ENCODE measurements at regions not wholly inside any gene's neighbourhood (a gene's known extent, or its start where the extent isn't known, plus 50 kb on each side); places are given as distances from the start of the nearest gene placed in this dataset.

DNA sequence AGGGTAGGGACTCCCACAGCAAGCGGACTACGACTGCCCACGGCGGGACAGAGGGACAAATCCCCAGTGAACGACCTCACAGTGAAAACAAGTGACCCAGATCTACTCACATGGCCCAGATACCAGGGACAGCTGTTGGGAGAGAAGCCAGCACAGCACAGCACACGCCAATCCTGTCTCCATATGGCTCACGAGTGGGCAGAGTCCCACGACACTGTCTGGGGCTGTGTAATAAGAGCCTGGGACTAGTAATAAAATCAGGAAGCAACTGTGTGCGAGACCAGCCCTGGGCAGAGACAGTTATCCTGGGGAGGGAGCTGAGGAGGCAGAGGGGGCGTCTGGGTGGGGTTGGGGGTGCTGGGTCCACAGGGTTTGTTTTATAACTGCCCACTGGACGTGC lies 385.0 kb downstream of the CTTN start:
- no peaks in the 10 kb centered on the region for H3K79me2 ChIP-seq (ENCODE audit: low read depth)
- no peak overlapping the region for H3K4me3 ChIP-seq
- H3K27ac ChIP-seq, result no peak overlapping the region
- H3K36me3 ChIP-seq, result no peaks in the 10 kb centered on the region
- no peak overlapping the region for H3K4me3 Mint-ChIP-seq
- no peaks in the 10 kb centered on the region for H3K9me3 ChIP-seq (ENCODE audit: low read depth)
- no peaks in the 10 kb centered on the region for H3F3A ChIP-seq (ENCODE audit: low read depth)
- H3K9ac ChIP-seq, result no peak overlapping the region
- H3K27ac Mint-ChIP-seq, result peak overlapping the region; percentile 33
- H3K4me1 ChIP-seq, result no peaks in the 10 kb centered on the region
- TF ChIP-seq, protein P1, sequence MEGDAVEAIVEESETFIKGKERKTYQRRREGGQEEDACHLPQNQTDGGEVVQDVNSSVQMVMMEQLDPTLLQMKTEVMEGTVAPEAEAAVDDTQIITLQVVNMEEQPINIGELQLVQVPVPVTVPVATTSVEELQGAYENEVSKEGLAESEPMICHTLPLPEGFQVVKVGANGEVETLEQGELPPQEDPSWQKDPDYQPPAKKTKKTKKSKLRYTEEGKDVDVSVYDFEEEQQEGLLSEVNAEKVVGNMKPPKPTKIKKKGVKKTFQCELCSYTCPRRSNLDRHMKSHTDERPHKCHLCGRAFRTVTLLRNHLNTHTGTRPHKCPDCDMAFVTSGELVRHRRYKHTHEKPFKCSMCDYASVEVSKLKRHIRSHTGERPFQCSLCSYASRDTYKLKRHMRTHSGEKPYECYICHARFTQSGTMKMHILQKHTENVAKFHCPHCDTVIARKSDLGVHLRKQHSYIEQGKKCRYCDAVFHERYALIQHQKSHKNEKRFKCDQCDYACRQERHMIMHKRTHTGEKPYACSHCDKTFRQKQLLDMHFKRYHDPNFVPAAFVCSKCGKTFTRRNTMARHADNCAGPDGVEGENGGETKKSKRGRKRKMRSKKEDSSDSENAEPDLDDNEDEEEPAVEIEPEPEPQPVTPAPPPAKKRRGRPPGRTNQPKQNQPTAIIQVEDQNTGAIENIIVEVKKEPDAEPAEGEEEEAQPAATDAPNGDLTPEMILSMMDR (IDR thresholded peaks at IDR 0.05), result no peak
- no peak for TF ChIP-seq EZH2phosphoT487 (IDR thresholded peaks at IDR 0.05)
- TF ChIP-seq EZH2 (IDR thresholded peaks at IDR 0.05), result no peak
- H4K20me1 ChIP-seq (ENCODE audit: low read depth), result no peaks in the 10 kb centered on the region
- no peaks in the 10 kb centered on the region for H3K9me3 Mint-ChIP-seq
- no peak for DNase-seq (ENCODE audit: low spot score)
- no peaks in the 10 kb centered on the region for H3K27me3 Mint-ChIP-seq (ENCODE audit: insufficient read depth, low read depth)
- peaks cover 7% of the 10 kb centered on the region for H3K4me1 Mint-ChIP-seq
- no peaks in the 10 kb centered on the region for H3K36me3 Mint-ChIP-seq
- no peaks in the 10 kb centered on the region for H3K27me3 ChIP-seq
- no peak overlapping the region for H2AFZ ChIP-seq (replicated peaks)
- H3K4me2 ChIP-seq, result no peak overlapping the region

DNA sequence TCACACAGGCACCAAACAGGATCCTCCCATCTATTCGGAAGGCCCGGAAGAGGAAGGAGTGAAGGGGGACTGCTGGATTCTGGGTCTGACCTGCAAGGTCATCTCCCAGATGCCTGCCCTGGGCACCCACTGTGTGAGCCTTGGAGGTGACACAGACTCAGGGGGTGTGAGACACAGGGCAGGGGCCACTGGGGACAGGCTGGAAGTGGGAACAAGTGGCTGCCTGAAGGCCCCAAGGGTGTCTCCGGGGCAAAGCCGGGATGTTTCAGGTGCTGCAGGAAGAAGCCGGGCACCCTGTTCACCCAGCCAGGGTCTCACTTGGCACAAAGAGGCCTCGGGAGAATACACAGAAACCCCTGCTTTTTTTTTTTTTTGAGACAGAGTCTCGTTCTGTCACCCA lies 385.5 kb downstream of the CTTN start:
- no peak overlapping the region for H3K4me2 ChIP-seq
- H3K9me3 ChIP-seq (ENCODE audit: low read depth), result no peaks in the 10 kb centered on the region
- H2AFZ ChIP-seq (replicated peaks), result no peak overlapping the region
- peaks cover 3% of the 10 kb centered on the region for H3K4me1 Mint-ChIP-seq
- H3K36me3 ChIP-seq, result no peaks in the 10 kb centered on the region
- TF ChIP-seq EZH2 (IDR thresholded peaks at IDR 0.05) (no peak), EZH2phosphoT487 (IDR thresholded peaks at IDR 0.05) (no peak)
- TF ChIP-seq, protein P1 (IDR thresholded peaks at IDR 0.05), result no peak
- H3K4me3 Mint-ChIP-seq, result no peak overlapping the region
- no peaks in the 10 kb centered on the region for H4K20me1 ChIP-seq (ENCODE audit: low read depth)
- no peak overlapping the region for H3K9ac ChIP-seq
- no peak for DNase-seq (ENCODE audit: low spot score)
- no peaks in the 10 kb centered on the region for H3K27me3 ChIP-seq
- no peaks in the 10 kb centered on the region for H3K36me3 Mint-ChIP-seq
- no peak overlapping the region for H3K27ac Mint-ChIP-seq
- H3K9me3 Mint-ChIP-seq, result no peaks in the 10 kb centered on the region
- H3K4me1 ChIP-seq, result no peaks in the 10 kb centered on the region
- no peak overlapping the region for H3K4me3 ChIP-seq
- no peak overlapping the region for H3K27ac ChIP-seq
- H3K79me2 ChIP-seq (ENCODE audit: low read depth), result no peaks in the 10 kb centered on the region
- H3K27me3 Mint-ChIP-seq (ENCODE audit: insufficient read depth, low read depth), result no peaks in the 10 kb centered on the region
- no peaks in the 10 kb centered on the region for H3F3A ChIP-seq (ENCODE audit: low read depth)

DNA sequence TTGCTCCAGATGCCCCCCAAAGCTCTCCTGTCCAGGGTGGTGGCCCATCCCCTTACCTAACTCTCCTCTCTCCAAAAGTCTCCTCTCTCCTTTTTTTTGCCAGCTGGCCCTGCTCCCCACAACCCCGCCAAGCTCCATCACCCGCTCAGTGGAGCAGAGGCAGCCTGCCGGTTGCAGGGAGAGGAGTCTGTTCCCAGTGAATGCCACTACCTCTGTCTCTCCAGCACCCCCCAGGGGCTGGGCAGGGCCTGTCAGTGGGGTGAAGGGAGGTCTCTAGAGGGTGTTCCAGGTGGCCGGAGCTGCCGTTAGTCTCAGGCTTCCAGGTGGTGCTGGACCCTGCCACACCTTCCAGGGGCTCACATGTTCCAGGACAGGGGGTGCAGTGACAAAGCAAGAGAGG lies 387.0 kb downstream of the CTTN start:
- Histone ChIP-seq H3K9ac (no peak overlapping the region), H3K36me3 (no peaks in the 10 kb centered on the region), H3K27me3 (no peaks in the 10 kb centered on the region), H3K4me1 (no peaks in the 10 kb centered on the region), H3K4me2 (no peak overlapping the region), H3K4me3 (no peak overlapping the region), H4K20me1 (ENCODE audit: low read depth) (no peaks in the 10 kb centered on the region), H3F3A (ENCODE audit: low read depth) (no peaks in the 10 kb centered on the region), H3K27ac (no peak overlapping the region), H2AFZ (replicated peaks) (no peak overlapping the region), H3K9me3 (ENCODE audit: low read depth) (no peaks in the 10 kb centered on the region), H3K79me2 (ENCODE audit: low read depth) (no peaks in the 10 kb centered on the region)
- TF ChIP-seq, protein P1 (IDR thresholded peaks at IDR 0.05), result no peak
- TF ChIP-seq EZH2phosphoT487 (IDR thresholded peaks at IDR 0.05) (no peak), EZH2 (IDR thresholded peaks at IDR 0.05) (no peak)
- Mint-ChIP-seq H3K27ac (no peak overlapping the region), H3K4me3 (no peak overlapping the region), H3K4me1 (no peaks in the 10 kb centered on the region), H3K27me3 (ENCODE audit: insufficient read depth, low read depth) (peaks cover under 1% of the 10 kb centered on the region), H3K9me3 (no peaks in the 10 kb centered on the region), H3K36me3 (no peaks in the 10 kb centered on the region)
- DNase-seq (ENCODE audit: low spot score), result no peak

Data from neural progenitor cell (in vitro differentiated cells).